CD4-positive, alpha-beta T cell treated with Interleukin-10 for 1 hour (primary cell): ENCODE measurements at regions not wholly inside any gene's neighbourhood (a gene's known extent, or its start where the extent isn't known, plus 50 kb on each side); places are given as distances from the start of the nearest gene placed in this dataset.
"Not testable (repeated sequence)": the region's sequence is repeated elsewhere in the genome, so short reads cannot be mapped to it uniquely, and the experiment has no call there.

ENCODE experiments used
- DNase-seq: peaks from one replicate; pipeline ENCODE4 v3.0.0-alpha.2; 2020

- DNase-seq, result no peak
These were observed 1319.5 kb downstream of the BRINP3 start for GRCh38 chr1:189158155-189158554.

- DNase-seq, result no peak
These were observed 1301.8 kb downstream of the BRINP3 start for GRCh38 chr1:189175889-189176288.

GRCh38 chr1:189180057-189180456 is 1297.6 kb downstream of the BRINP3 start:
- no peak for DNase-seq

- no peak for DNase-seq
These were observed 1292.6 kb downstream of the BRINP3 start for GRCh38 chr1:189185097-189185496.

GRCh38 chr1:189192741-189193520 is 1284.7 kb downstream of the BRINP3 start:
- DNase-seq, result no peak

- no peak for DNase-seq
These were observed 1271.8 kb downstream of the BRINP3 start for GRCh38 chr1:189205863-189206262.

GRCh38 chr1:189206617-189207016 is 1271.0 kb downstream of the BRINP3 start:
- DNase-seq, result no peak

GRCh38 chr1:189211742-189212141 is 1265.9 kb downstream of the BRINP3 start:
- no peak for DNase-seq

- no peak for DNase-seq
These were observed 1265.1 kb downstream of the BRINP3 start for GRCh38 chr1:189212606-189213005.

GRCh38 chr1:189216886-189217285 is 1260.8 kb downstream of the BRINP3 start:
- DNase-seq, result no peak

- DNase-seq, result no peak
These were observed 1260.0 kb downstream of the BRINP3 start for GRCh38 chr1:189217646-189218045.

- no peak for DNase-seq
These were observed 1256.9 kb downstream of the BRINP3 start for GRCh38 chr1:189220750-189221149.

GRCh38 chr1:189225794-189226145 is 1251.9 kb downstream of the BRINP3 start:
- DNase-seq, result not testable (repeated sequence)

GRCh38 chr1:189226779-189227178 is 1250.9 kb downstream of the BRINP3 start:
- no peak for DNase-seq

- DNase-seq, result no peak
These were observed 1240.7 kb downstream of the BRINP3 start for GRCh38 chr1:189237008-189237407.

- DNase-seq, result no peak
These were observed 1223.9 kb downstream of the BRINP3 start for GRCh38 chr1:189253601-189254350.

GRCh38 chr1:189261128-189261527 is 1216.5 kb downstream of the BRINP3 start:
- DNase-seq, result not testable (repeated sequence)

GRCh38 chr1:189269011-189269410 is 1208.7 kb downstream of the BRINP3 start:
- DNase-seq, result no peak

- no peak for DNase-seq
These were observed 1203.4 kb downstream of the BRINP3 start for GRCh38 chr1:189274267-189274666.

GRCh38 chr1:189275796-189276195 is 1201.9 kb downstream of the BRINP3 start:
- DNase-seq, result no peak

- DNase-seq, result no peak
These were observed 1188.3 kb downstream of the BRINP3 start for GRCh38 chr1:189289346-189289745.

GRCh38 chr1:189301235-189301634 is 1176.4 kb downstream of the BRINP3 start:
- DNase-seq, result no peak

GRCh38 chr1:189305279-189305678 is 1172.4 kb downstream of the BRINP3 start:
- no peak for DNase-seq

GRCh38 chr1:189311915-189312314 is 1165.7 kb downstream of the BRINP3 start:
- no peak for DNase-seq
